Neural progenitor cell (in vitro differentiated cells): ENCODE measurements at regions not wholly inside any gene's neighbourhood (a gene's known extent, or its start where the extent isn't known, plus 50 kb on each side); places are given as distances from the start of the nearest gene placed in this dataset.

ENCODE experiments used
- EZH2 ChIP-seq: fragments of 200-600 bp; sonication (generic); IDR thresholded peaks from 2 replicates; pipeline ENCODE4 v1.6.1; 2017; ENCODE audit warnings: antibody characterized with exemption, mild to moderate bottlenecking, moderate library complexity
- TF ChIP-seq, protein P1 (sequence below): fragments of 200-600 bp; sonication (generic); IDR thresholded peaks from 2 replicates; pipeline ENCODE4 v1.5.1; 2017; ENCODE audit warnings: antibody characterized with exemption, mild to moderate bottlenecking

DNA sequence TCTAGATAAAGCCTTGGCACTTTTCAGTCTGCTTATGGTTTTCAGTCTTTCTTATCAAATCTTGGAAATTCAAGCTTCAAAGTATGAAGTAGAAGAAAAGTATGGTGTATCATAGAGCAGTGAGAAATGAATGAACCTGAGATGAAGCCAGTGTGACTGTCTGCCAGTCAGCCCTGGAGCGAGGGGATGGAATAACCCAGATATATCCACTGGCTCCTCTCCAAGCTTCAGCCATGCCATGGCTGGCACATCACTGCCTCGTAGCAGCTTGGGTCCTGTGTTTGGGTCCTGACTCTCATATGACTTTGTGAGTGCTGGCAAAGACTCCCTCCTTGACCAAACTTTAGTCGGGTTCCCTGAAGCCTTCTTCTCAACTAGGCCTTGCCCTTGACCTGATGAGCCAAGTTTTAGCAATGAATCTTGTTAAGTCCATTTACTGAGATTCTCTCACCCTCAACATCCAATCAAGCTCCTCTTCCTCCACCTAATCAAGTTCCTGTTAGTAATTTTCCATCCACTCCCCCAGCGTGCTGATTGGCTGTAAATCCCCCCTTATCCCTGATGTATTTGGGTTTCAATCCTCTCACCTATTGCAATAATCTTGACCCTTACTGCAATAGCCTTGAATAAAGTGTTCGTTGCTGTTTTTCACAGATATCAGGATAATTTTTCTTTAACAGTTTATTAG is 62.5 kb upstream of the PRDX6 start:
- TF ChIP-seq, protein P1, sequence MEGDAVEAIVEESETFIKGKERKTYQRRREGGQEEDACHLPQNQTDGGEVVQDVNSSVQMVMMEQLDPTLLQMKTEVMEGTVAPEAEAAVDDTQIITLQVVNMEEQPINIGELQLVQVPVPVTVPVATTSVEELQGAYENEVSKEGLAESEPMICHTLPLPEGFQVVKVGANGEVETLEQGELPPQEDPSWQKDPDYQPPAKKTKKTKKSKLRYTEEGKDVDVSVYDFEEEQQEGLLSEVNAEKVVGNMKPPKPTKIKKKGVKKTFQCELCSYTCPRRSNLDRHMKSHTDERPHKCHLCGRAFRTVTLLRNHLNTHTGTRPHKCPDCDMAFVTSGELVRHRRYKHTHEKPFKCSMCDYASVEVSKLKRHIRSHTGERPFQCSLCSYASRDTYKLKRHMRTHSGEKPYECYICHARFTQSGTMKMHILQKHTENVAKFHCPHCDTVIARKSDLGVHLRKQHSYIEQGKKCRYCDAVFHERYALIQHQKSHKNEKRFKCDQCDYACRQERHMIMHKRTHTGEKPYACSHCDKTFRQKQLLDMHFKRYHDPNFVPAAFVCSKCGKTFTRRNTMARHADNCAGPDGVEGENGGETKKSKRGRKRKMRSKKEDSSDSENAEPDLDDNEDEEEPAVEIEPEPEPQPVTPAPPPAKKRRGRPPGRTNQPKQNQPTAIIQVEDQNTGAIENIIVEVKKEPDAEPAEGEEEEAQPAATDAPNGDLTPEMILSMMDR = no peak
- TF ChIP-seq EZH2 = no peak
